SIG-M5 treated with dmso at 0.1 percent for 504 hours (cell line): ENCODE measurements at regions not wholly inside any gene's neighbourhood (a gene's known extent, or its start where the extent isn't known, plus 50 kb on each side); places are given as distances from the start of the nearest gene placed in this dataset.
"Not testable (repeated sequence)": the region's sequence is repeated elsewhere in the genome, so short reads cannot be mapped to it uniquely, and the experiment has no call there.

Experiments
- DNase-seq: peaks from one replicate; lab custom pipeline; 2025; ENCODE audit not compliant: unreplicated experiment; lab: John Stamatoyannopoulos, UW

- no peak for DNase-seq
Observed at GRCh38 chr6:106728296-106728870, 99.0 kb downstream of the QRSL1 start.

- no peak for DNase-seq
Observed at GRCh38 chr6:106727480-106728149, 98.2 kb downstream of the QRSL1 start.

GRCh38 chr6:106724848-106725247 lies 95.5 kb downstream of the QRSL1 start:
- no peak for DNase-seq

GRCh38 chr6:106724337-106724736 lies 95.0 kb downstream of the QRSL1 start:
- DNase-seq, result no peak

DNA sequence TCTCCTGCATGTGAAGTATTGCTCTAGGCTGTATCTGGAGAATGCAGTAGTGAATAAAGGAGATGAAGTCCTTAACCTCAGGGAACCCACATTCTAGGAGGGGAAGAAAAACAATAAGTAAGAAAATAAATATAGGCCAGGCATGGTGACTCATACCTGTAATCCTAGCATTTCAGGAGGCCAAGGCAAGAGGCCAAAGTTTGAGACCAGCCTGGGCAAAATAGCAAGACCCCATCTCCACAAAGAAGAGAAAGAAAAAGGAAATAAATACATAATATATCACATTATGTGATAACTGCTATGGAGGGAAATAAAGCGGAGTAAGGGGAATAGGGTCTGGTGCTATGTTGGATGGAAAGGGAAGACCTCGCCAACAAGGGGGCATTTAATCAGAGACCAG lies 94.0 kb downstream of the QRSL1 start:
- not testable (repeated sequence) for DNase-seq

- not testable (repeated sequence) for DNase-seq
Observed at GRCh38 chr6:106721189-106721588, 91.8 kb downstream of the QRSL1 start.
